Iris pigment epithelial cell (primary cell): ENCODE measurements at regions not wholly inside any gene's neighbourhood (a gene's known extent, or its start where the extent isn't known, plus 50 kb on each side); places are given as distances from the start of the nearest gene placed in this dataset.
A peak's percentile ranks its signal among the peaks of the same experiment; 100 is the strongest.

Experiments used
- DNase-seq: peaks from one replicate; pipeline ENCODE4 v3.0.0-alpha.2; 2011; ENCODE audit warnings: low read depth

DNA sequence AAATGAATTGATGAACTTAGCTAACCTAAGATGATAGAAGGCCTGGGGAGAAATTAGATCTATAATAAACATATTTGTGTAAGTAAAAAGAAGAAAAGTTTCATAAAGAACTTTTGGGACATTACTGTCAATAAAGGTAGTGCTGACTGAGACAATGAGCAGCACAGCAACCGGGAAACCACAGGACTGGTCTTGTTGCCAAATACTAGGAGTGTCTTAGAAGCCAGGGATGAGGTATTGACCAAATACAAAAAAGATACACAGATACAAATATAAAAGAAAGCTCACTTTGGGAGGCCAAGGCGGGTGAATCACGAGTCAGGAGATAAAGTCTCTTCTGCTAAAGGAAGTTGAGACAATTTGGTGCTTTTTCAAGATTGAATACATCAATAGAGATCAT is 362.4 kb upstream of the ZNF385D start:
- DNase-seq: no peak

DNA sequence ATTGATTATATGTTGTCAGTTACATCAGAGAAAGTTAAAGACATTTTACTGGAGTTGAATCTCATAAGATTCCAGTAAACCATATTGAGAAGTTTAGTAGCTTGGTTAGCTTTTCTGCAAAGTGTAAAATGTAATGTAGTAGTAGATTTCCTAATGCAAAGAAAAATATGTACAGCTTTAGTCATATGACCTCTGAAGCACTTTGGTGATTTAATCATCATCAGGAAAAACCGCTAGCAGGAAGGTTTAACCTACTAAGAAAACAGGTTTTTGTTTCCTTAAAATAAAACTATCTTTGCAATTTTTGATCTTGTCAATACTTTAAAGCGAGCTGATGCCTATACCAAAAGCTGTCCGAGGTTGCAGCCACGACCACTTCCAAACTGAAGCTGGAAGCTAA is 364.6 kb upstream of the ZNF385D start:
- peak; percentile 55 for DNase-seq

DNA sequence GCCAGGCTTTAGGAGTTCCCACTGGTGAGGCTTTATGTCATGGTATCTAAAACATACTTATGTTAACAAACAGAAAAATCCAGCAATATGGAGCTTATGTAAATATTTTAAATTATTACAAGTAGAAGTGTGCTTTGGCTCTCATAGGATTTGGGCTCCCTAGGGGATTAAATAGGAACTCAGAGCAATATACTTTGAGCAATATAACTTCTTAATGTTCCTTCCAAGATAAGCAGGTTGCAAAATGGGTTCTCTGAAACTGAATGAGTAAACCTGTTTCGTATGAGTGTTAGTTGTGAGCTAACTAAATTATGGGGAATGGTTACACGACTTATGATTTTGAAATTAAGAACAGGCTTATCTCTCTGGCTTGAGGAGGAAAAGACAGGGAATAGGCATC is 366.1 kb upstream of the ZNF385D start:
- peak; percentile 11 for DNase-seq

DNA sequence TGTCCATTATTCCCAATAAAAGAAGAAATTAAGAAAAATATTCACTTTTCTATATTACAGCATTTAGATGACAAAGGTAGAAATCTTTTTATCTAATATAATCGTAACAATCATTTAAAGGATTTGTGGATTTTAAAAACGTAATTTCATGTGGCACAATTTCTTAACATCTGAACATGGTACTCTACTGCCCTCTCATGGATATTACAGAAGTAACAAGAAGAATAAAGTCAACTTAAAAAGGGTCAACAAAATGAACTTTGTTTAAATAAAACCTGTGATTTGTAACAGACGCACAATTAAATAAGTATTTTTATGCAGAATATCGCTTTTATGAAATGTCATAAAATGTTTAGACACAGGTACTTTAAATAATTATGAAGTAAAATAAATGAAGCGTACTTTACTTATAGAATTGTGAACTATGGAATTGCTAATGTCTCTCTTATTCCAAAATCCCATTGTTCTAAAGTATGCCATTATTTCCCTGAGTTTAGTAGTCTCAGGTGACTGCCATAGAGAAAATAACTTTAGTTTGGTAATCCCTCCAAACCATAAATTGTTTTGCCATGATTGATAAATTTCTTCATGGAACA is 366.8 kb upstream of the ZNF385D start:
- peak; percentile 61 for DNase-seq

DNA sequence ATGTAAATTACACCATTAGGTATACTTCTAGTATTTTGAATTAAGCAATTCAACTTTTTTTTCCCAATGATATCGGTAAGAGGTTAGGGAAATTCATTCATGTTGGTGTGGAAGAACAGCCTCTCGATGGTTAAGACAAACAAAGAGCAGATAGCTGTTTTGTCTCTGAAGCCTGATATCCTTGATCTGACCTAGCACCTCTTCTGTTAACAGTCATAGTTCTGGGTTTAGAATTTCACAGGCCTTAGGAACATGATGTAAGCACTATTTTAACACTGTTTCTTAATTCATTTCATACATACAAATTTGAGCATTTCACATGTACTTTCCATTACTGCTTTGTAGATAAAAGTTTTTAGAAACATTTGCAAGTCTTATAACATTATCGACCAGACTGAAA is 367.5 kb upstream of the ZNF385D start:
- no peak for DNase-seq

DNA sequence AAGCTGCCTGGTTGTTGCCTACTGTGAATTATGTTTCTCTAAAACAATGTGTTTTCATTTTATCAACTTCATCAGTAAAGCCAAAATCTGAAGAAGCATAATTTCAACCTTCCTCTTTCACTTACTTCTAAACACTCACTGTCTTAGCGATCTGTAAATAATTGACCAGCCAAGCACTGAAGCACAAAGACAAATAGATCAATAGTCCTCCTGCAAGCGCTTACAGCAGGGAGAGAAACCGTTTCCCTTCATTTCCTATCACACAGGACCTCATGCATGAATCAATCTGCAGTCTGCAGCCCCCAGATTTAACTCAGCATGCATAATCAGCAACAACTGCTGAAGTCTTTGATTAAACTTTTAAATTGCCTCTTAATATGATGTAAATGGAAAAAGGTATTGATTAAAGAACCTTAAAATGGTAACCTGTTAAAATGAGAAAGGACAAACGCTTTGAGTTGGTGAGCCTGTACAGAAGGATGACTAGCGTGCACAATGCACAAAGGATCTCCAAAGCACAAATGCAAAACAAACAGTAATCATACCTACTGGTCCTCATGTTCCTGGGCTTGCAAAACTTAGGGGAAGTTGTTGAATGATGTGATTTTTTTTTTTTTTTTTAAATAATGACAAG is 370.2 kb upstream of the ZNF385D start:
- no peak for DNase-seq

DNA sequence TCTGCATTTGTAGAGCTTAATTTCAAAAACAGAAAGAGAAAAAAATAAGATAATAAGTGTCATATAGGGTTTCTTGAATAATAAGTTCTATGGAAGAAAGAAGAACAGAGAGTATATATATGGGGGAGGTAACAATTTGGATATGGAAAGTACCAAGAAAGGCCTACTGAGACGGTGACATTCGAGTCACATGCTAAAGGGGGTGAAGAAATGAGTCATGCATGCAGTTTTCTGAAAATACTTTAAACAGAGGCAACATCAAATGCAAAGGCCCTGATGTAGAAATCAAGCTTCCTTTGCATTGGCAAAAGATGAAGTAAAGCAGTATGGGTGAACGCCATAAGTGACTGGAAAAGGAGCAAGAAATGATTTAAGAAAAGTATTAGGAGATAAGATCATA is 371.6 kb upstream of the ZNF385D start:
- DNase-seq: no peak

DNA sequence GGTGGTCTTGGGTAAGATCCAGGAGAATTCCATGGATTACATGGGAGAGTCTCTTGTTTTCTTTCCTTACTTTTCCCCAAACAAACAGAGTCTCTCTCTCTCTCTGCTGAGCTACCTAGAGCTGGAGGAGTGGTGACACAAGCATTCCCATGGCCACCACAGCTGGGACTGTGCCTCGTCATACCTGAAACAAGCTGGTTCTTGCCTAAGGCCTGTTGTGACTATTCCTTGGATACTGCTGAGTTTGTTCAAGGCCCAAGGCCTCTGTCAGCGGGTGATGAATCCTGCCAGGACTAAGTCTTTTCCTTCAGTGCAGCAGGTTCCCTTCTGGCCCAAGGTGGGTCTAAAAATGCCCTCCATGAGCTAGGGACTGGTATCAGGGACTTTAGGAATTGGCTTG is 378.1 kb upstream of the ZNF385D start:
- DNase-seq: no peak

DNA sequence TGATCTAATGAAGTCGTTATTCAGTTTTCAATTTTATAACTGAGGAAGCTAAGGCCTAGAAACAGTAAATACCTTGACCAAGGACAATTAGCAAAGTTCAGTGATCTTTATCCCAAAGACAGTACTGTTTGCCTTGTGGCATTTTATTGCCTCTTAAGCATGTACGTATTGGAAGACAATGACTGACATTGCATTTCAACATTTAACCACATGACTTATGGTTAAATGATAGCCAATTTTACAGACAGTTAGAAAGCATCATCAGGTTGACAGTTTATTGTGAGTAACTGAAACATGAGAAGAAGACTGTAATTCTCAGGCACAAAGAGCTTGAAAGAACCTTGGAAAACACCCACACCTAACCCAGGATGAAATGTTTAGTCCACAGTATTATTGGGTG is 390.8 kb upstream of the ZNF385D start:
- no peak for DNase-seq

DNA sequence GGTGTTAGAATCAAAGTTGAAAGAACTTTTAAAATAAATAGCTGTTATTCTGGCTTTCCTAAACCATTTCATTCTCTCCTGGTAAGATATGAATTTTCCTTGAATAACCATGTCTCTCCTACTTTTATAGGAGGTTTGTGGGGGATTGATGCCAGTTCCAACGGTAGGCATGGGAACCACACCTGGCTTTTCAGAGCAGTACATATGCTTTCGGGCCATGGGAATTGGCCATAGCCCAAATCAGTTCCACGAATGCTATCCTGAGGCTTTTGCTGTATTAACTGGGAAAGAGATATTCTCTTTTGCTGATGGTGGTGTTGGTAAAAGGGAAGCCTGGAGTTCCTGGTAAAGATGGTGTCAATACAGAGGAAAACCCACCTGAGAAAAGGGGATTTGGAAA is 396.2 kb upstream of the ZNF385D start:
- DNase-seq: no peak

DNA sequence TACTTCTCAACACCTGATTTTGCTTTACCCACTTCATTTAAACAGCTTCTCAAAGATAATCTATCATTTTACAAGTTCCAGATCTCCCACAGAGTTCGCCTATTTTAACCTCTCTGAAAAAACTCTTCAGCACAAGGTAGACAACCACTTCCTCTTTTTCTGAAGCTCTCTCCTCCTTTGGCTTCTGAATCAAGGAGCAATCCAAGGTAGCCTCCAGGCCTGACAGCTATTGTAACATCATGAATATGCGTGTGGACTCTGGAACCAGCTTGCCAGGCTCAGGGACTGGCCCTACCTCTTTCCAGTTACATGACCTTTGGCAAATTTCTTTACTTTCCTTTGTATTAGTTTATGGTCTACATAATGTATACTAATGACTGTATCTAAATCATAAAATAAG is 405.9 kb upstream of the ZNF385D start:
- no peak for DNase-seq

DNA sequence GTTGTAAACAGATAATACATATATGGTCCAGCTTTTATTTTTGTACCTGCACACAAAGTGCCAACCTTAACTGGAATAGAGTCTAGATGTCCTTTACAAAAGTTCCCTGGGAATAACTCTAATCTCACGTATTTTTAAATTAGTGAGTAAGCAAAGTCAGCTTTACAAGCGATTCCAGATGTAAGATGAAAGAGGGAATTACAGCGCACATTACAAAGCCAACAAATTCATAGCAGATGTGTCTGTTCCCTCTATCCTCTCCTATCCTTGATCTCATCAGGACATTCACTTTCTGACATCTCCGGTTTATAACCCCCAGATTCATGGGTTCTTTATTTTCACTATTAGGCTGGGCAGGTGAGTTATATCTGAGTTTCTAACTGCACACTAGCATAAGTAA is 406.8 kb upstream of the ZNF385D start:
- DNase-seq: no peak

DNA sequence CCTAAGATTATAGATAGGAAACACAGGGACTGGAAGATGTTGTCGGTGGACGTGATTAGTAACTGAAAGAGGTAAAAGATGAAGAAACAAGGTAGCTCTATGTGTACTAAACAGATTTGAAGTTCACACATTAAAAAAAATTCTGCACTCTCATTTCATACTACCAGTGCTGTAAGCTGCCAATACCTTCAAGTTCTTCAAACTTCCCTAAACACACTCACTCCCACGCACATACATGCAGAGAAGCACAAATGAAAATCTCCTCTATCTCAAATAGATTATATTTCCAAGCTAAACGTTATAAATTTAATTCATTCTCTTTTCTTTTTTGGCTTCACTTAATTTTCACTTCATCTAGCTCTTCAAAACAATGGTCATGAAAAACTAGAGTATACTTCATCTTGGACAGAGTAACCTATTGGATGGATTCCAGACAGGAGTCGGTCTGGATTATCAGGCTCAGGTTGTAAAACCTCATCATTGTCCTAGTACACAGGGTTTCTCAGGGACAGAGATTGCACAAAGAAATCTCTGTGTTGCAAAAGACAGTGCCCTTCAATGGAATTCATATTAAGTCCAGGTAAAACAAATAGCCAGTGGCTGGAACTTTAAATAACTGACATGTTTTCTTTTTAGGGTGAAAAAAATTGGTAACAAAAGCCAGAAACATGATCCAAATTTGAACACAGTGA is 408.1 kb upstream of the ZNF385D start:
- no peak for DNase-seq

DNA sequence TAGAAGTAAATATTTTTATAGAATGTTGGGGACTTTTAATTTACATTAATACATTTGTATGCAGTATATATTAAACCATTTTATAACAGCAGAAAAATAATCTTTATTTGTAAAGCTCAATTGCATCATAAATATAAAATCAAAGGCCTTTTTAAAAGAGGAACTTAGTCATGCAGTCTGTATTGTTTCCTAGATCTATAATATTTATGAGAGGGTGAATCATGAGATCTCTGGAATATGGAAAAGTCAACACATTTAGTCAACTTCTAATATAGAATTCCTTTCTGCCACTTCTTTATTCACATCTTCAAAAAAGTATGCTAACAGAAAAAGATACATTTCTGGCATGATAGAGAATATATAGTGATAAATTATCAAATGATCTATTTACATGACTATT is 410.3 kb upstream of the ZNF385D start:
- DNase-seq: no peak

DNA sequence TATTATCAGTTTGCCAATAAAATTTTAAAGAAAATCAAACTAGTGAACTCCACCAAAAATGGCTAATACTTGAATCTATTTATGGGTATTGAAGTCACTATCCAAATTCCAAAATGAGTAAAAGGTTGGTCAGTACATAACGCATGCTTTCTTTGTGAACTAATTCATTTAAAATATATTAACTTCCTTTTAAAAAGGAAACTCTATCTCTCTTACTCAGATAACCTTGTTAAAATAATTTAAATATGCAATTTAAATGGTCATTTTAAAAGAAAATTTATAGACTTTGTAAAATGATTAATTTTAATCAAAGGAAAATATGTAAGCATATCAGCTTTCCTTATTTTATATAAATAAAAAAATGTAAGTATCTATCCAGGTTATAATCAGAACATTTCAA is 419.4 kb upstream of the ZNF385D start:
- no peak for DNase-seq

DNA sequence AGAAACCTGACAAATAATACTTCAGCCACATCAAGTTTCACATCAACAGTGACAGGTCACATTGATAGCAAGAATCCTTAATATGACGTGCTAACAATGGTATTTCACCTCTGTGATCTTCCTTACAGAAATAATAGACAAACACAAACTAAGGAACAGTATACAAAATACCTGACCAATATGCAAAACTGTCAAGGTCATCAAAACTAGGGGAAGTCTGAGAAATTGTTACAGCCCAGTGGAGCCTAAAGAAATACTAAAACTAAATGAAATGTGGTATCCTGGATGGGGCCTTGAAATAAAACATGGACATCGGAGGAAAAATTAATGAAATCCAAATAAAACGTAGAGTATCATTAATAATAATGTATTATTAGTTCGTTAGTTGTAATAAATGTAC is 422.0 kb upstream of the ZNF385D start:
- no peak for DNase-seq

DNA sequence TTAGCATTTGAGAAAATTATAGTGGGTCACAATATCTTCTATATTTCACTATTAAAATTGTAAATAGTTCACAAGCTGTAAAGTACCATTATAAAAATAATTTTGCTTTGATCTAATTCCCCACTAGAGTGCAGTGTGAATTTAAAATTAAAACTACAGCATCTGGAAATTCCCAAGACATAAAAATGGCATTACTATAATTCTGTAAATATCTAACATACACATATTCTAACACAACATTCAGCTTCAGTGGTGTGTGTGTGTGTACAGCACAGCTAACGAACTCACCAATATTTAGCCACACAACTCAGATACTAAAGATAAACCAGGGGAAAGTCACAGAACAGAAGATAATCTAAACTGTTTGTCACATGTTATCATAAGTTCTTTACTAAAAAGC is 424.9 kb upstream of the ZNF385D start:
- peak; percentile 2 for DNase-seq

DNA sequence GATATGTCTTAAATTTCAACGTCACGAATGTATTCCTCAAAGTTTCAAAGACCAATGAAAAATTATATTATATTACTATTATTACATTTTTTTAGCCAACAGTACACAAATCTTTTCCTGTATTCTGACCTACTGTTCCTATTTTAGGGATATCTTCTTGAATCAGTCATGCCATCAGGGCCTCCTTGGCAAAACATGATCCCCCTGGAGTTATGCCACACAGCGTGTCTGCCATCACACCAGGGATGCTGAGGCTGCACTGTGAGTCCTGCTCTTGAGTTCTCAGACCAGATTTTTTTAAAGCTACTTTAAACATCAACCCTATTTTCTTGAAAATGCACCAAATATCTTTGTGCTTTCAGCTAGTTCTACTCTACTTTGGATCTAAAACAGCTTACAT is 425.9 kb upstream of the ZNF385D start:
- no peak for DNase-seq

DNA sequence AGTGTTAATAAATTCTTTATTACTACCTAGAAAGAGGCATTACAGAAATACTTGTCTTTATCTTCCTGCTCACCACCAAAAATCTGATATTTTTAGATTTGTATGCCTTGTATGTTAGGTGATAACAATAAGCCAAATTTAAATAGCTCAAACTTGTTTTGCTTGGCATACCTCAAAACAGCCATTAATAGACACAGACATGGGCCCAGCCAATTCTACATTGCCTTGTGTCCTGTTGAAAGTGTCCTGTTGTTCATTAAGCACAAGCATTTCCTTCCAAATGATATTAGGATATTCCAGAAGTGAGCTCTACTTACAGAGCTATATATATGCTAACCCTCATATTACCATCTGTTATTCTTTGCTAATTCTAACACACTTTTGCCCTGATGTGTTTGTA is 438.6 kb upstream of the ZNF385D start:
- DNase-seq: no peak

DNA sequence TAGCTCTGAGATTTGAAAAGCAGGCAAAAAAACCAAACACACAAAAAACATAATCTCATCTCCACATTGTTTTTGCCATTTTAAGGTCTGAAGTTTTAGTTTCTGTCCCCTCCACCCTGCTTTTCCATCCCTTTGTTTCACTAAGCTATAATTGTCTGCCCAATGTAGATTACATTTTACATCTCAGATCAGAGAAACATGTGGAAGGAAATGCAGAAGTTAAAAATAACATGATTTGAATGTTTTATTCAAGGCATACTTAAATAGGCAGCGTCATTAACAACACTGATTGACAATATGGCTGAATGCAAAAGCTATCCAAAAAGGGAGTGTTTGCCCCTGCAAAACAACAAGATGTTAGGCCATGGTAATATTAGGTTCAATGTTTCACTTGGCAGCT is 448.1 kb upstream of the ZNF385D start:
- DNase-seq: no peak

DNA sequence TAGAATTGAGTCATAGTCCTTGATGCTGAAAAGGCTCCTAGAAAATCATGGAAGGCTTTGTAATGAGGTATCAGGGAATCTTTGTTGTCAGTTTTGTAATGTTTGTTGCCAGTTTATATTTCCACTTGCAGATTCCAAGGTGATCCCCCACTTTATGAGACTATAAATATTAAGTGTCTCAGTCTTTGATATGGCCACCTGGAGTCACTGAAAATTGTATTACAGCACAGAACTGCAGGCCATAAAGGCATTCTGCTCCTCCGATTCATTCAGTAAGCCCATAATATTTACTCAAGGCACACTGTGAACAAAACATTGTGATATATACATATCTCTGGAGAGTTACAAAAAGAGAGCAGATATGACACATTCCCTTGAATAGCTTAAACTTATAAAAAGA is 457.8 kb upstream of the ZNF385D start:
- no peak for DNase-seq

DNA sequence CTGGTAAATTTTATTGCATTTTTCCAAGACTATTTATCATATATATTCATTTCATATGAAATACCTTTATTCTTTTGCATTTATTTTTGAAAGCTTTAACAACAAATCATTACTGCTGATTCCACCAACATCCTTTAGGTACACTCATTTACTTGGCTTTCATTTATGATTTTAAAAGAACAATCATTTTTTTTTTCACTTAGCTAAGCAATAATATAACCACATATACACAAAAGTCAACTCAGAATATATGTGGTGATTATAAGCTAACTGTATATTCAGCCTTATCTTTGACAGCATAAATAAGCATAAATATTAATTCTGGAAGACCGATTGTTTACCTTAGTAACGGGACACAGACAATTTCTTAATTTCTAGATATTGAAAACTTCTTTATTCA is 458.6 kb upstream of the ZNF385D start:
- no peak for DNase-seq

DNA sequence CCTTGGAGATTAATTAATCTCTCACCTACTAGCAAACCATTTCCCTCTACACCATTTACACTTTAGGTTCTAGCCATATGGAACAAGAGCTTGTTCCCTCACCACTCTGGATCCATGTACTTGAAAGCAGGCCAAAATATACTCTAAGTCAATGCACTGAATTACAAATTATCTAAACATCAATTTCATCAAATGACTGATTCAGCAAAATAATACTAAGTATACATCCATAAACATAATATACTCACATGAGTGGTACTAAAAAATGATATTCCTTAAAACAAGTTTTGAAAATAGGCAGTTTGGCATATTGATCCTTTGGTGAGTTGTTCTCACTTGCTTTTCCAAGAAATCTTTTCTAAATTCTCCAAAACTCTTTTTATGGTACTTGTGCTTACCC is 459.7 kb upstream of the ZNF385D start:
- no peak for DNase-seq

DNA sequence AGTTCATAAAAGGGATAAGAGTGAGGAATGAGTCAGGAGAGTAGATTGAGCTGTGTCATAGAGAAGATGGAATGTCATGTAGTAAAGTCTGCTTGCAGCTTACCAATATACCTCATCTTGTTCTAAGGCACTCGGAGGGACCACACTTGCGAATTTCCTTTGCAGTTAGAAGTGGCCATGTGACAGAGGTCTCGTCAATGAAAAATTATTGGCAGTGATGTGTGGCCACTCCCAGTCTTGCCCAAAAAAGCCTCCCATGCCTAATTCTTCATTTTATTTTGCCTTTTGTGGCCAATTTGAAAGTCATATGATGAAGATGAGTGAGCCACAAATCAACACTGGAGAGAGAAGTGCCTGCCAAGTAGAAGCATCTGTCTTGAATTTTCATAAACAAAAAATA is 465.6 kb upstream of the ZNF385D start:
- DNase-seq: no peak
